ENCODE measurements at regions not wholly inside any gene's neighbourhood (a gene's known extent, or its start where the extent isn't known, plus 50 kb on each side); places are given as distances from the start of the nearest gene placed in this dataset.

GRCh38 chr9:75487856-75488718, 399.8 kb downstream of the OSTF1 start:
- TF ChIP-seq EZH2phosphoT487 (IDR thresholded peaks at IDR 0.05; ENCODE audit: borderline replicate concordance) (no peak), CTCF (conservative IDR thresholded peaks at IDR 0.05; ENCODE audit: low read length) (no peak)

GRCh38 chr9:75488719-75489110, 400.4 kb downstream of the OSTF1 start:
- Histone ChIP-seq H3K79me2 (ENCODE audit: insufficient read depth, low read length) (no peaks in the 10 kb centered on the region), H3K36me3 (ENCODE audit: insufficient read depth, low read length) (no peaks in the 10 kb centered on the region), H3K9ac (ENCODE audit: low read depth, low read length, poor library complexity, severe bottlenecking) (no peak overlapping the region), H2AFZ (ENCODE audit: low read length) (no peak overlapping the region), H3K4me2 (ENCODE audit: low read depth, low read length, poor library complexity, severe bottlenecking) (no peak overlapping the region), H3K4me1 (ENCODE audit: insufficient read depth, low read length, poor library complexity, severe bottlenecking) (no peaks in the 10 kb centered on the region), H3K4me3 (ENCODE audit: low read length, poor library complexity, severe bottlenecking) (no peak overlapping the region), H3K27me3 (ENCODE audit: insufficient read depth, low read length, poor library complexity, severe bottlenecking) (no peaks in the 10 kb centered on the region), H3F3A (ENCODE audit: low read depth) (no peaks in the 10 kb centered on the region), H3K9me3 (ENCODE audit: insufficient read depth, low read depth, low read length) (no peaks in the 10 kb centered on the region), H3K9me2 (replicated peaks; ENCODE audit: low read depth, low read length) (no peaks in the 10 kb centered on the region), H4K20me1 (ENCODE audit: insufficient read depth, low read length, poor library complexity, severe bottlenecking) (no peaks in the 10 kb centered on the region)
- TF ChIP-seq CTCF (conservative IDR thresholded peaks at IDR 0.05; ENCODE audit: low read length) (no peak), EZH2phosphoT487 (IDR thresholded peaks at IDR 0.05; ENCODE audit: borderline replicate concordance) (no peak)

More at GRCh38 chr9:75487856-75488718, 399.8 kb downstream of the OSTF1 start:
- H3K4me1 ChIP-seq (ENCODE audit: insufficient read depth, low read length, poor library complexity, severe bottlenecking): no peaks in the 10 kb centered on the region
- H3F3A ChIP-seq (ENCODE audit: low read depth): no peaks in the 10 kb centered on the region
- no peak overlapping the region for H3K4me2 ChIP-seq (ENCODE audit: low read depth, low read length, poor library complexity, severe bottlenecking)
- H3K79me2 ChIP-seq (ENCODE audit: insufficient read depth, low read length): no peaks in the 10 kb centered on the region
- no peak overlapping the region for H2AFZ ChIP-seq (ENCODE audit: low read length)
- no peak overlapping the region for H3K4me3 ChIP-seq (ENCODE audit: low read length, poor library complexity, severe bottlenecking)
- no peaks in the 10 kb centered on the region for H3K9me3 ChIP-seq (ENCODE audit: insufficient read depth, low read depth, low read length)
- H3K27me3 ChIP-seq (ENCODE audit: insufficient read depth, low read length, poor library complexity, severe bottlenecking): no peaks in the 10 kb centered on the region
- no peaks in the 10 kb centered on the region for H3K36me3 ChIP-seq (ENCODE audit: insufficient read depth, low read length)
- H4K20me1 ChIP-seq (ENCODE audit: insufficient read depth, low read length, poor library complexity, severe bottlenecking): no peaks in the 10 kb centered on the region
- H3K9ac ChIP-seq (ENCODE audit: low read depth, low read length, poor library complexity, severe bottlenecking): no peak overlapping the region
- no peaks in the 10 kb centered on the region for H3K9me2 ChIP-seq (replicated peaks; ENCODE audit: low read depth, low read length)

GRCh38 chr9:75490326-75490725, 400.1 kb upstream of the PCSK5 start:
- Histone ChIP-seq H2AFZ (ENCODE audit: low read length) (no peak overlapping the region), H3K9ac (ENCODE audit: low read depth, low read length, poor library complexity, severe bottlenecking) (no peak overlapping the region), H3K9me2 (replicated peaks; ENCODE audit: low read depth, low read length) (no peaks in the 10 kb centered on the region), H3F3A (ENCODE audit: low read depth) (no peaks in the 10 kb centered on the region), H3K36me3 (ENCODE audit: insufficient read depth, low read length) (no peaks in the 10 kb centered on the region), H3K4me1 (ENCODE audit: insufficient read depth, low read length, poor library complexity, severe bottlenecking) (no peaks in the 10 kb centered on the region), H3K4me2 (ENCODE audit: low read depth, low read length, poor library complexity, severe bottlenecking) (no peak overlapping the region), H3K79me2 (ENCODE audit: insufficient read depth, low read length) (no peaks in the 10 kb centered on the region), H3K27me3 (ENCODE audit: insufficient read depth, low read length, poor library complexity, severe bottlenecking) (no peaks in the 10 kb centered on the region), H3K9me3 (ENCODE audit: insufficient read depth, low read depth, low read length) (no peaks in the 10 kb centered on the region), H3K4me3 (ENCODE audit: low read length, poor library complexity, severe bottlenecking) (no peak overlapping the region), H4K20me1 (ENCODE audit: insufficient read depth, low read length, poor library complexity, severe bottlenecking) (no peaks in the 10 kb centered on the region)
- TF ChIP-seq EZH2phosphoT487 (IDR thresholded peaks at IDR 0.05; ENCODE audit: borderline replicate concordance) (no peak), CTCF (conservative IDR thresholded peaks at IDR 0.05; ENCODE audit: low read length) (no peak)

Data from Loucy (cell line).